Parathyroid adenoma (tissue), 2 donors: ENCODE measurements at regions not wholly inside any gene's neighbourhood (a gene's known extent, or its start where the extent isn't known, plus 50 kb on each side); places are given as distances from the start of the nearest gene placed in this dataset.

Source experiments
- H2AFZ ChIP-seq: fragments of 300-600 bp; sonication (generic); one replicate; pipeline ENCODE4 v1.7.0; 2017; ENCODE audit warnings: antibody characterized with exemption, mild to moderate bottlenecking
- H3K27ac ChIP-seq: fragments of 300-600 bp; sonication (generic); one replicate; pipeline ENCODE4 v1.7.0; 2017
- H3K27me3 ChIP-seq: fragments of 300-600 bp; sonication (generic); one replicate; pipeline ENCODE4 v1.7.0; 2017; ENCODE audit warnings: low read length; ENCODE audit not compliant: control insufficient read depth, insufficient read depth
- H3K36me3 ChIP-seq: fragments of 300-600 bp; sonication (generic); one replicate; pipeline ENCODE4 v1.7.0; 2017; ENCODE audit warnings: low read length; ENCODE audit not compliant: control insufficient read depth, insufficient read depth
- H3K4me1 ChIP-seq: fragments of 300-600 bp; sonication (generic); one replicate; pipeline ENCODE4 v1.7.0; 2017; ENCODE audit warnings: control low read depth
- H3K4me2 ChIP-seq: fragments of 300-600 bp; sonication (generic); one replicate; pipeline ENCODE4 v1.7.0; 2017; ENCODE audit warnings: low read length
- H3K4me3 ChIP-seq: fragments of 300-600 bp; sonication (generic); one replicate; pipeline ENCODE4 v1.7.0; 2017; ENCODE audit warnings: low read depth, low read length
- H3K79me2 ChIP-seq: fragments of 300-600 bp; sonication (generic); one replicate; pipeline ENCODE4 v1.7.0; 2017; ENCODE audit warnings: control low read depth
- H3K9ac ChIP-seq: fragments of 300-600 bp; sonication (generic); one replicate; pipeline ENCODE4 v1.7.0; 2017; ENCODE audit warnings: mild to moderate bottlenecking
- H3K9me3 ChIP-seq: fragments of 300-600 bp; sonication (generic); one replicate; pipeline ENCODE4 v1.7.0; 2017; ENCODE audit warnings: low read length; ENCODE audit not compliant: control insufficient read depth
- CTCF ChIP-seq: fragments of 300-600 bp; sonication (generic); IDR thresholded peaks from one replicate; pipeline ENCODE4 v1.7.0; 2017; ENCODE audit warnings: antibody characterized with exemption, mild to moderate bottlenecking
- donor health status: primary hyperparathyroidism.

- H3K27me3 ChIP-seq = no peaks in the 10 kb centered on the region
- no peak for TF ChIP-seq CTCF
- H3K4me2 ChIP-seq = no peak overlapping the region
- no peaks in the 10 kb centered on the region for H3K9me3 ChIP-seq
- H3K79me2 ChIP-seq = no peaks in the 10 kb centered on the region
- no peaks in the 10 kb centered on the region for H3K4me1 ChIP-seq
- no peak overlapping the region for H3K27ac ChIP-seq
- no peak overlapping the region for H3K4me3 ChIP-seq
- H2AFZ ChIP-seq = no peak overlapping the region
- no peaks in the 10 kb centered on the region for H3K36me3 ChIP-seq
- no peak overlapping the region for H3K9ac ChIP-seq
Measured at GRCh38 chr22:49154433-49154832, 673.2 kb downstream of the BRD1 start.

- Histone ChIP-seq H3K27ac (no peak overlapping the region), H3K79me2 (no peaks in the 10 kb centered on the region), H3K4me3 (no peak overlapping the region), H2AFZ (no peak overlapping the region), H3K4me1 (no peaks in the 10 kb centered on the region), H3K4me2 (no peak overlapping the region), H3K36me3 (no peaks in the 10 kb centered on the region), H3K9ac (no peak overlapping the region), H3K9me3 (no peaks in the 10 kb centered on the region), H3K27me3 (no peaks in the 10 kb centered on the region)
- no peak for TF ChIP-seq CTCF
Measured at GRCh38 chr22:49153921-49154320, 673.8 kb downstream of the BRD1 start.

- H3K4me2 ChIP-seq = no peak overlapping the region
- no peaks in the 10 kb centered on the region for H3K4me1 ChIP-seq
- no peak overlapping the region for H3K9ac ChIP-seq
- no peaks in the 10 kb centered on the region for H3K36me3 ChIP-seq
- TF ChIP-seq CTCF = no peak
- H3K9me3 ChIP-seq = no peaks in the 10 kb centered on the region
- no peaks in the 10 kb centered on the region for H3K79me2 ChIP-seq
- no peak overlapping the region for H3K27ac ChIP-seq
- no peak overlapping the region for H2AFZ ChIP-seq
- H3K27me3 ChIP-seq = no peaks in the 10 kb centered on the region
- no peak overlapping the region for H3K4me3 ChIP-seq
Measured at GRCh38 chr22:49152939-49153770, 674.5 kb downstream of the BRD1 start.

GRCh38 chr22:49152127-49152938 lies 675.3 kb downstream of the BRD1 start:
- no peak overlapping the region for H3K9ac ChIP-seq

More at GRCh38 chr22:49152127-49152938, 675.3 kb downstream of the BRD1 start:
- no peak for TF ChIP-seq CTCF
- H3K9me3 ChIP-seq = no peaks in the 10 kb centered on the region
- H3K79me2 ChIP-seq = no peaks in the 10 kb centered on the region
- no peak overlapping the region for H2AFZ ChIP-seq
- no peaks in the 10 kb centered on the region for H3K36me3 ChIP-seq
- no peaks in the 10 kb centered on the region for H3K4me1 ChIP-seq
- H3K4me3 ChIP-seq = no peak overlapping the region
- no peak overlapping the region for H3K27ac ChIP-seq
- H3K4me2 ChIP-seq = no peak overlapping the region
- H3K27me3 ChIP-seq = no peaks in the 10 kb centered on the region
